ENCODE measurements at regions not wholly inside any gene's neighbourhood (a gene's known extent, or its start where the extent isn't known, plus 50 kb on each side); places are given as distances from the start of the nearest gene placed in this dataset.

- Histone ChIP-seq H3K4me1 (ENCODE audit: insufficient read depth, low read length, severe bottlenecking) (no peaks in the 10 kb centered on the region), H3K79me2 (ENCODE audit: insufficient read depth, low read length) (no peaks in the 10 kb centered on the region), H2AFZ (ENCODE audit: low read length) (no peak overlapping the region), H3K9me3 (ENCODE audit: low read length) (no peaks in the 10 kb centered on the region), H3K27me3 (ENCODE audit: insufficient read depth, low read length) (no peaks in the 10 kb centered on the region), H3K9ac (ENCODE audit: low read length) (no peak overlapping the region), H3K4me3 (ENCODE audit: low read depth, low read length, poor library complexity, severe bottlenecking) (no peak overlapping the region), H3K27ac (ENCODE audit: low read depth, low read length, poor library complexity, severe bottlenecking) (no peak overlapping the region), H3F3A (ENCODE audit: insufficient read depth, low read length) (no peaks in the 10 kb centered on the region), H3K9me2 (ENCODE audit: low read depth, low read length) (no peaks in the 10 kb centered on the region), H4K20me1 (ENCODE audit: insufficient read depth, low read length) (no peaks in the 10 kb centered on the region), H3K4me2 (ENCODE audit: low read length) (no peak overlapping the region), H3K36me3 (ENCODE audit: insufficient read depth, low read length) (no peaks in the 10 kb centered on the region)
- no peak for TF ChIP-seq EZH2 (IDR thresholded peaks at IDR 0.05; ENCODE audit: borderline replicate concordance, low read length)
- TF ChIP-seq CTCF (IDR thresholded peaks at IDR 0.05; ENCODE audit: low read length) = no peak
Measured at GRCh38 chr15:29379647-29380046, 110.0 kb upstream of the NSMCE3 start.

GRCh38 chr15:29377161-29377560, 107.5 kb upstream of the NSMCE3 start:
- H3K9ac ChIP-seq (ENCODE audit: low read length) = no peak overlapping the region
- no peak overlapping the region for H3K27ac ChIP-seq (ENCODE audit: low read depth, low read length, poor library complexity, severe bottlenecking)
- H3K79me2 ChIP-seq (ENCODE audit: insufficient read depth, low read length) = no peaks in the 10 kb centered on the region
- no peaks in the 10 kb centered on the region for H4K20me1 ChIP-seq (ENCODE audit: insufficient read depth, low read length)
- no peak overlapping the region for H3K4me2 ChIP-seq (ENCODE audit: low read length)
- no peaks in the 10 kb centered on the region for H3F3A ChIP-seq (ENCODE audit: insufficient read depth, low read length)
- no peak overlapping the region for H2AFZ ChIP-seq (ENCODE audit: low read length)
- H3K36me3 ChIP-seq (ENCODE audit: insufficient read depth, low read length) = no peaks in the 10 kb centered on the region
- no peak overlapping the region for H3K4me3 ChIP-seq (ENCODE audit: low read depth, low read length, poor library complexity, severe bottlenecking)
- no peaks in the 10 kb centered on the region for H3K4me1 ChIP-seq (ENCODE audit: insufficient read depth, low read length, severe bottlenecking)
- no peak for TF ChIP-seq EZH2 (IDR thresholded peaks at IDR 0.05; ENCODE audit: borderline replicate concordance, low read length)
- no peak for TF ChIP-seq CTCF (IDR thresholded peaks at IDR 0.05; ENCODE audit: low read length)
- H3K27me3 ChIP-seq (ENCODE audit: insufficient read depth, low read length) = no peaks in the 10 kb centered on the region
- H3K9me2 ChIP-seq (ENCODE audit: low read depth, low read length) = no peaks in the 10 kb centered on the region
- H3K9me3 ChIP-seq (ENCODE audit: low read length) = no peaks in the 10 kb centered on the region

- no peak overlapping the region for H3K4me3 ChIP-seq (ENCODE audit: low read depth, low read length, poor library complexity, severe bottlenecking)
- H3K36me3 ChIP-seq (ENCODE audit: insufficient read depth, low read length) = no peaks in the 10 kb centered on the region
- no peaks in the 10 kb centered on the region for H3K27me3 ChIP-seq (ENCODE audit: insufficient read depth, low read length)
- no peaks in the 10 kb centered on the region for H3K9me3 ChIP-seq (ENCODE audit: low read length)
- no peaks in the 10 kb centered on the region for H3K79me2 ChIP-seq (ENCODE audit: insufficient read depth, low read length)
- H2AFZ ChIP-seq (ENCODE audit: low read length) = no peak overlapping the region
- no peak overlapping the region for H3K9ac ChIP-seq (ENCODE audit: low read length)
- no peak overlapping the region for H3K27ac ChIP-seq (ENCODE audit: low read depth, low read length, poor library complexity, severe bottlenecking)
- no peaks in the 10 kb centered on the region for H3K4me1 ChIP-seq (ENCODE audit: insufficient read depth, low read length, severe bottlenecking)
- TF ChIP-seq CTCF (IDR thresholded peaks at IDR 0.05; ENCODE audit: low read length) = no peak
- TF ChIP-seq EZH2 (IDR thresholded peaks at IDR 0.05; ENCODE audit: borderline replicate concordance, low read length) = no peak
- no peak overlapping the region for H3K4me2 ChIP-seq (ENCODE audit: low read length)
- H3K9me2 ChIP-seq (ENCODE audit: low read depth, low read length) = no peaks in the 10 kb centered on the region
- H4K20me1 ChIP-seq (ENCODE audit: insufficient read depth, low read length) = no peaks in the 10 kb centered on the region
- no peaks in the 10 kb centered on the region for H3F3A ChIP-seq (ENCODE audit: insufficient read depth, low read length)
Measured at GRCh38 chr15:29376590-29376989, 107.0 kb upstream of the NSMCE3 start.
